Lung microvascular endothelial cell (primary cell): ENCODE measurements at regions not wholly inside any gene's neighbourhood (a gene's known extent, or its start where the extent isn't known, plus 50 kb on each side); places are given as distances from the start of the nearest gene placed in this dataset.
"Not testable (repeated sequence)": the region's sequence is repeated elsewhere in the genome, so short reads cannot be mapped to it uniquely, and the experiment has no call there.

Experiments
- DNase-seq, 2 donors: peaks; one replicate each; pipeline versions ENCODE4 v3.0.0 to v3.0.0-alpha.2; 2010; ENCODE audit warnings: low read depth in 2 of 2

DNA sequence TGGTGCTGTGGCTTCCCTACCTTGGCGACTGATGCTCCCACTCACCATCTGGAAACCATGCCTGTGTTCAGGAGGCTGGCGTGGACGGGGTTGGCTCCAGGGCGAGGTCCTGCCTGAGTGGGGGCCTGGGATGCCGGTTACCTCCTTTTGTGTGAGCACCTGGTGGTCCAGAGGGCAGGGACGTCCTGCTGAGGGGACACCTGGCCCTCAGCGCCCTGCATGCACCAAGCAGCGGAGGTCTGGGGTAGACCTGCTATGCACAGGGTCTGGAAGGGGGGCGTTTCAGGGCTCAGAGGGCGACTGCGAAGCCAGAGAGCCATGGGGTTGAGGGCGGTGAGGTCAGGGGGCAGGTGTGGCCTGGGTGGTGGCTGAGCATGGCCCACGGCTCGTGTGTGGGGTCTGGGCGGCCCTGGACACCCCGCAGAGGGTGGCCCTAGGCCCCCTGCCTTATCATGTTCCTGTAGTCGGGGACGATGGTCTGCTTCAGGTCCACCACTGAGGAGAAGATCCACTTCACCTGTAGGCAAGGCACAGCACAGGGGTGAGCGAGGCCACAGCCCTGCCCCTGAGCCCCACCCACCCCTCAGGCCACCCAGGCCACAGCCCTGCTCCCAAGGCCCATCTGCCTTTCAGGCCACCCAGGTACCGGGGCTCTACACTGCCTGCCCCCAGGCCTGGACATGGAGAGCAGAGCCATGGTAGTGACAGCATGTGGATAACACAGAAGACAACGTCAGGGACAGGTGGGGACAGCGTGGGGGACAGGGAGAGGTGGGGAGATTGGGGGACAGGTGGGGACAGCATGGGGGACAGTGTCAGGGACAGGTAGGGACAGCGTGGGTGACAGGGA, 95.3 kb downstream of the TMEM121 start:
- not testable (repeated sequence) for DNase-seq

DNA sequence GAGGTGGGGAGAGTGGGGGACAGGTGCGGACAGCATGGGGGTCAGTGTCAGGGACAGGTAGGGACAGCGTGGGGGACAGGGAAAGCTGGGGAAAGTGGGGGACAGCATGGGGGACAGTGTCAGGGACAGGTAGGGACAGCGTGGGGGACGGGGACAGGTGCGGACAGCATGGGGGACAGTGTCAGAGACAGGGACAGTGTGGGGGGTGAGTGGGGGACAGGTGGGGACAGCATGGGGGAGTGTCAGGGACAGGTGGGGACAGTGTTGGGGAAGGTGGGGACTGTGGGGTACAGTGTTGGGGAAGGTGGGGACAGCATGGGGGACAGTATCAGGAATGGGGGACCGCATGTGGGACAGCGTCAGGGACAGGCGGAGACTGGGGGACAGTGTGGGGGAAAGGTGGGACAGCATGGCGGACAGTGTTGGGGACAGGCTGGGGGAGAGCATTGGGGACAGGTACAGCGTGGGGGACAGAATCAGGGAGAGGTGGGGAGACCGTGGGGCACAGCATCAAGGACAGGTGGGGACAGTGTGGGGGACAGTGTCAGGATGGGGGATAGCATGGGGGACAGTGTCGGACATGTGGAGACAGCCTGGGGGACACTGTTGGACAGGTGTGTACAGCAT, 96.1 kb downstream of the TMEM121 start:
- no peak for DNase-seq

DNA sequence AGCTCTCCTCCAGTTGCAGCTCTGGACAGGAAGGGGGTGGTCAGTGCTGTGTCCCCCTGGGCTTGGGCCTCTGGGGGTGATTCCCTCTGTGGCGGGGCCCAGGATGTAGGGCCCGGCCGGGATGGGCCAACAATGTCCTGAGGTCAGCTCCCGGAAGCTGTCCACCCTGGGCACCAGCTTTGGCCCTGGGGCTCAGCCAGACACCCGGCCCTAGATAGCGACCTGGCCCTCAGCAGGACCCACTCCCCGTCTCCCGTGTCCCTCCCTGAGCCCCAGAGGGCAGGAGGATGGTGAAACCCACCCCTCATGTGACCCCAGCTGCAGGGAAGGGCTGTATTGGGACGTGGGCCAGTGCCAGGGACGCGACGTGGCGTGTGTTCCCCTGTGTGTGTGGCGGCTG, 96.8 kb downstream of the TMEM121 start:
- DNase-seq: not testable (repeated sequence)

DNA sequence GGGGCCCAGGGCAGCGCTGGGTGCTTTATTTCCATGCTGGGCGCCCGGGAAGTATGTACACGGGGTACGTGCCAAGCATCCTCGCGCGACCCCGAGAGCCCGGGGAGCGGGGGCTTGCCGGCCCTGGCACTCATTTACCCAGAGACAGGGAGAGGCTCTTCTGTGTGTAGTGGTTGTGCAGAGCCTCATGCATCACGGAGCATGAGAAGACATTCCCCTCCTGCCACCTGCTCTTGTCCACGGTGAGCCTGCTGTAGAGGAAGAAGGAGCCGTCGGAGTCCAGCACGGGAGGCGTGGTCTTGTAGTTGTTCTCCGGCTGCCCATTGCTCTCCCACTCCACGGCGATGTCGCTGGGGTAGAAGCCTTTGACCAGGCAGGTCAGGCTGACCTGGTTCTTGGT, 98.0 kb downstream of the TMEM121 start:
- DNase-seq: not testable (repeated sequence)

GRCh38 chr14:105624749-105625434, 98.5 kb downstream of the TMEM121 start:
- DNase-seq: not testable (repeated sequence)

DNA sequence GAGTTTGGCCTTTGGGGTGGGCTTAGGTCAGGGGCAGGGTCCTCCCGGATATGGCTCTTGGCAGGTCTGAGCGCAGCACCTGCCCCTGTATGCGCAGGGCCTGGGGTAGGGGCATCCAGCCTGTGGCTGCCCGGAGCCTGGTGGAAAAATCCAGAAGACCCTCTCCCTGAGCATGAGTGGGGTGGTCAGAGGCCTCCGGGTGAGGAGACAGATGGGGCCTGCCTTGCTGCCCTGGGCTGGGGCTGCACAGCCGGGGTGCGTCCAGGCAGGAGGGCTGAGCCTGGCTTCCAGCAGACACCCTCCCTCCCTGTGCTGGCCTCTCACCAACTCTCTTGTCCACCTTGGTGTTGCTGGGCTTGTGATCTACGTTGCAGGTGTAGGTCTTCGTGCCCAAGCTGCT, 99.1 kb downstream of the TMEM121 start:
- DNase-seq: not testable (repeated sequence)

DNA sequence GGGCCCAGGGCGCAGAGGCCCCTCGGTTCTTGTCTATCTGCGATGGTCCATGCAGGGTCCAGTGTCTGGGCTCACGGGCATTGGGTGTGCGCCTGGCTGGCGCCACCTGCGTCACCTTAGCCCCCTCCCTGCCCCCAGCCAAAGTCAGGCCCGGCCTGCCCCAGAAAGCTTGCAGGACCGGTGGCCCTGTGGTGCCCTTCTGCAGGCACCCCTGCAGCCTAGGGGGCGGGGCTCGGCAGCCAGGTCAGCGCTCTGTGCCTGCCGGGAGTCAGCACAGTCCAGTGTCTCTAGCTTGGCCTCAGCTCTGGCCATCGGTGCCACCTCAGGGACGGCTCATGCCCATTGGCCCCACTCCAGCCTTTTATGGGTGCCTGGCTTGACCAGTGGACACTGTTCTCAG, 99.7 kb downstream of the TMEM121 start:
- DNase-seq: not testable (repeated sequence)

GRCh38 chr14:105626651-105627050, 100.3 kb downstream of the TMEM121 start:
- DNase-seq: not testable (repeated sequence)

DNA sequence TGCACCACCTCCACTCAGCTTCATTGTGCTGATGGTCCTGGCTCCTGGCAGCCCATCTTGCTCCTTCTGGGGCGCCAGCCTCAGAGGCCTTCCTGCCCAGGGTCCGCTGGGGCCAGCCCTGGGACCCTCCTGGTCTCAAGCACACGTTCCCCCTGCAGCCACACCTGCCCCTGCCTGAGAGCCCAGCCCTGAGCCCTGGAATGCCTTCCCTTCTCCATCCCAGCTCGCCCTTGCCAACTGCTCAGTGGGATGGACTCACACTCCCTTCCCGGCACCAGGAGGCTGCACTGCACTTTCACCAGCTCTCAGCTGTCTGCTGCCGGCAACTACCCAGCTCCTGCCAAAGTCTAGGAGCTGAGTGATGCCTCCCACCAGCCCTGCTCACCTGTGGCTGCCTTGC, 100.9 kb downstream of the TMEM121 start:
- DNase-seq: not testable (repeated sequence)

DNA sequence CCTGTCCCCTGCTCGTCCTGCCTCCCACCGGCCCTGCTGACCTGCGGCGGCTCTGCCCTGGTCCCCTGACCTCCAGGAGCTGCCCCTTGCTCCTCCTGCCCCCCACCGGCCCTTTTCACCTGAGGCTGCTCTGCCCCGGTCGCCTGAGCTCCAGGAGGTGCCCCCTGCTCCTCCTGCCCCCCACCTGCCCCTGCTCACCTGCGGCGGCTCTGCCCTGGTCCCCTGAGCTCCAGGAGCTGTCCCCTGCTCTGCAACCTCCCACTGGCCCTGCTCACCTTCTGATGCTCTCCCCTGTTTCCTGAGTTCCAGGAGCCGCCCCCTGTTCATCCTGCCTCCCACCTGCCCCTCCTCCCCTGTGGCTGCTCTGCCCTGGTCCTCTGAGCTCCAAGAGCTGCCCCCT, 101.3 kb downstream of the TMEM121 start:
- no peak for DNase-seq

GRCh38 chr14:105628126-105628525, 101.7 kb downstream of the TMEM121 start:
- not testable (repeated sequence) for DNase-seq

- not testable (repeated sequence) for DNase-seq
These were observed 102.2 kb downstream of the TMEM121 start for GRCh38 chr14:105628531-105629067.

GRCh38 chr14:105629091-105629885, 102.9 kb downstream of the TMEM121 start:
- not testable (repeated sequence) for DNase-seq

DNA sequence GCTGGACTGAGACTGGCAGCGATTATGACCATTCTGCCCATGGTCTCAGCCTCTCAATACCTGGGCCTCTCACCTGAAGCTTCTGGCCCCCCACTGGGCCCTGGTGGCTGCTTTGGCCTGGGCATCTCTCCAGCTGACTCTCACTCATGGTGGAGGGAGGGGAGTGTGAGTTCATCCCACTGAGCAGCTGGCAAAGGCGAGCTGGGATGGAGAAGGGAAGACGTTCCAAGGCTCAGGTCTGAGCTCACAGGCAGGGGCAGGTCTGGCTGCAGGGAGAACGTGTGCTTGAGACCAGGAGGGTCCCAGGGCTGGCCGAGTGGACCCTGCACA, 103.5 kb downstream of the TMEM121 start:
- DNase-seq: no peak

- DNase-seq: not testable (repeated sequence)
These were observed 104.0 kb downstream of the TMEM121 start for GRCh38 chr14:105630293-105630934.

GRCh38 chr14:105630935-105631779, 104.8 kb downstream of the TMEM121 start:
- not testable (repeated sequence) for DNase-seq

GRCh38 chr14:105632010-105632409, 105.6 kb downstream of the TMEM121 start:
- no peak for DNase-seq

DNA sequence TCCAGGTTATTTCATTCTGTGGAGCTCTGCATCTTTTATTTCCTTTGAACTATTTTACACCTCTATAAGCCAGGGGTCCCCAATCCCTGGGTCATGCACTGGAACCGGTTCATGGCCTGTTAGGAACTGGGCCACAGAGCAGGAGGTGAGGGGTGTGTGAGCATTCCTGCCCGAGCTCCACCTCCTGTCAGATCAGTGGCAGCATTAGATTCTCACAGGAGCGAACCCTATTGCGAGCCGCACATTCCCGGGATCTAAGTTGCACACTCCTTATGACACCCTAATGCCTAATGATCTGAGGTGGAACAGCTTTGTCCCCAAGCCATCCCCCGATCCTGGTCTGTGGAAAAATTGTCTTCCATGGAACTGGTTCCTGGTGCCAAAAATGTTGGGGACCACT, 107.2 kb downstream of the TMEM121 start:
- DNase-seq: not testable (repeated sequence)

DNA sequence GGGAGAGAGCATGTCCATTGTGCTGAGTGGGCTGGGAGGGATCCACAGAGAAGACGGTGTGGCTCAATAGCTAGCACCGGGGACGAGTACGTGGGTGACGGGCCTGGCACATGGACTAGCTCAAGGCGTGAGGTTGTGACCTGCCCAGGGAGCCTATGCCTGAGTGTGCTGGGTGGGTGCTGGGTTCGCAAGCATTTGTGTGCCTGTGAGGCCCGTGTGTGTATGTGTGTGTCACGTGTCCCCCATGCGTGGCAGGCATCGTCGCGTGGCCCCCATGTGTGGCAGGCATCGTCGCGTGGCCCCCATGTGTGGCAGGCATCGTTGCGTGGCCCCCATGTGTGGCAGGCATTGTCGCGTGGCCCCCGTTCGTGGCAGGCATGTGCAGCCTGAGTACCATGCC, 109.2 kb downstream of the TMEM121 start:
- DNase-seq: no peak

GRCh38 chr14:105636021-105636420, 109.6 kb downstream of the TMEM121 start:
- DNase-seq: not testable (repeated sequence)
